Peyer's patch (tissue), 4 donors: ENCODE measurements at regions not wholly inside any gene's neighbourhood (a gene's known extent, or its start where the extent isn't known, plus 50 kb on each side); places are given as distances from the start of the nearest gene placed in this dataset.

Experiments used
- DNase-seq, 3 donors: peaks; one replicate each; pipeline ENCODE4 v3.0.0-alpha.2; 2017 to 2019
- H3K27ac ChIP-seq, 4 donors: fragments of 200-600 bp; sonication (generic); one replicate each; pipeline ENCODE4 v1.5.1; 2016 to 2019
- H3K27me3 ChIP-seq, 2 donors: fragments of 200-600 bp; sonication (generic); one replicate each; pipeline ENCODE4 v1.5.1; 2019
- H3K36me3 ChIP-seq, 3 donors: fragments of 200-600 bp; sonication (generic); one replicate each; pipeline ENCODE4 v1.5.1; 2016 to 2019
- H3K4me1 ChIP-seq, 4 donors: fragments of 200-600 bp; sonication (generic); one replicate each; pipeline ENCODE4 v1.5.1; 2016 to 2019
- H3K4me3 ChIP-seq, 4 donors: fragments of 200-600 bp; sonication (generic); 1 replicate in 3 of 4; 2 replicates in 1 of 4; pipeline ENCODE4 v1.5.1; 2016 to 2019; ENCODE audit warnings: mild to moderate bottlenecking in 1 of 4
- H3K9me3 ChIP-seq, 4 donors: fragments of 200-600 bp; sonication (generic); one replicate each; pipeline ENCODE4 v1.5.1; 2016 to 2019; ENCODE audit warnings: mild to moderate bottlenecking in 1 of 4
- POLR2A ChIP-seq, 2 donors: fragments of 450-650 bp; IDR thresholded peaks; one replicate each; pipeline ENCODE4 v1.5.1; 2017; ENCODE audit warnings: antibody characterized with exemption in 2 of 2, mild to moderate bottlenecking in 2 of 2, moderate library complexity in 2 of 2
- TF ChIP-seq, protein P1 (sequence below), 6 experiments: fragments of 450-650 bp in 4 of 6; fragments of 200-600 bp in 2 of 6; sonication (generic) in 1 of 6; IDR thresholded peaks; one replicate each; pipeline ENCODE4 v1.5.1; 2017 to 2019; ENCODE audit warnings: antibody characterized with exemption in 6 of 6, mild to moderate bottlenecking in 3 of 6, moderate library complexity in 1 of 6

DNA sequence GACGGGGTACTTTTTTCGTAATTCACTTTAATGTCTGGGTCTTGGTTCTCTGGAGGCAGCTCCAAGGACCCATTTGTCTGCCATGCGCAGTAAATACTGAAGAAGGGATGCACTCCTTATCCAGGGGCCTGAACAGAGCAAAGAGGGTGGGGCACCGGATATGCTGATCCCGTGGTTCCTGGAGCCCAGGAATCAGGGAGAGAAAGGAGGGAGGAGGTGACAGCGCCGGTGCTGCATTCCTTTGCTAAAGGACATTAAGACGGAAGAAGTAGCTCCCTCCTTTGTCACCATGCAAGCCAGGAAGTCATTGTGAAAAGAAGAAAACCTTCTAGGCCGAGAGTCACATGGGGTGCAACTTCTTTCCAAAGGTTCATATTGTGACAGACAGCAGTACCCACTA, 1057.7 kb downstream of the VRK1 start:
- no peak for DNase-seq
- Histone ChIP-seq H3K4me1 (no peaks in the 10 kb centered on the region), H3K27me3 (no peaks in the 10 kb centered on the region), H3K27ac (no peak overlapping the region), H3K9me3 (no peaks in the 10 kb centered on the region), H3K36me3 (no peaks in the 10 kb centered on the region), H3K4me3 (no peak overlapping the region)
- TF ChIP-seq, protein P1, sequence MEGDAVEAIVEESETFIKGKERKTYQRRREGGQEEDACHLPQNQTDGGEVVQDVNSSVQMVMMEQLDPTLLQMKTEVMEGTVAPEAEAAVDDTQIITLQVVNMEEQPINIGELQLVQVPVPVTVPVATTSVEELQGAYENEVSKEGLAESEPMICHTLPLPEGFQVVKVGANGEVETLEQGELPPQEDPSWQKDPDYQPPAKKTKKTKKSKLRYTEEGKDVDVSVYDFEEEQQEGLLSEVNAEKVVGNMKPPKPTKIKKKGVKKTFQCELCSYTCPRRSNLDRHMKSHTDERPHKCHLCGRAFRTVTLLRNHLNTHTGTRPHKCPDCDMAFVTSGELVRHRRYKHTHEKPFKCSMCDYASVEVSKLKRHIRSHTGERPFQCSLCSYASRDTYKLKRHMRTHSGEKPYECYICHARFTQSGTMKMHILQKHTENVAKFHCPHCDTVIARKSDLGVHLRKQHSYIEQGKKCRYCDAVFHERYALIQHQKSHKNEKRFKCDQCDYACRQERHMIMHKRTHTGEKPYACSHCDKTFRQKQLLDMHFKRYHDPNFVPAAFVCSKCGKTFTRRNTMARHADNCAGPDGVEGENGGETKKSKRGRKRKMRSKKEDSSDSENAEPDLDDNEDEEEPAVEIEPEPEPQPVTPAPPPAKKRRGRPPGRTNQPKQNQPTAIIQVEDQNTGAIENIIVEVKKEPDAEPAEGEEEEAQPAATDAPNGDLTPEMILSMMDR (IDR thresholded peaks at IDR 0.05), result no peak
- no peak for TF ChIP-seq POLR2A (IDR thresholded peaks at IDR 0.05)

DNA sequence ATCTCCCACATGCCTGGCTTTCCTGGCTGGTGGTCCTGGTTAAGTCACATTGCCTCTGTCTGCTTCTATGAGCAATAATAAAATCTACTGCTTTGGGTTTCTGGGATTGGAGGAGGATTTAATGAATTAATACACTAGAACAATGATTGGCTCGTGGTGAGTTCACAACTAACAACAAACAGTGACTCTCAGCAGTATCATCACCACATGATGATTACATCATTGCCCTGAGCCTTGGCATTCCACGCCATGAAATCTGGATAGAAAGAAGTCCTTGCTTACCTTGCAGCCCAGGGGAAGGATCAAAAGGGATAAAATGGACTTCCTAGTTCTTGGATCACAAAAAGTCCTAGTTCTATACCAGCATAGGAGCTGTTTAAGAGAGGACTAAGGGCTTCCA, 1069.0 kb downstream of the VRK1 start:
- no peaks in the 10 kb centered on the region for H3K36me3 ChIP-seq
- no peaks in the 10 kb centered on the region for H3K9me3 ChIP-seq
- no peak overlapping the region for H3K27ac ChIP-seq
- no peaks in the 10 kb centered on the region for H3K27me3 ChIP-seq
- H3K4me3 ChIP-seq, result no peak overlapping the region
- H3K4me1 ChIP-seq, result no peaks in the 10 kb centered on the region
- TF ChIP-seq, protein P1 (IDR thresholded peaks at IDR 0.05), result no peak
- no peak for TF ChIP-seq POLR2A (IDR thresholded peaks at IDR 0.05)
- no peak for DNase-seq

GRCh38 chr14:97866664-97867063, 1069.5 kb downstream of the VRK1 start:
- TF ChIP-seq POLR2A (IDR thresholded peaks at IDR 0.05), result no peak
- TF ChIP-seq, protein P1 (IDR thresholded peaks at IDR 0.05), result no peak
- Histone ChIP-seq H3K9me3 (no peaks in the 10 kb centered on the region), H3K4me3 (no peak overlapping the region), H3K27me3 (no peaks in the 10 kb centered on the region), H3K27ac (no peak overlapping the region), H3K4me1 (no peaks in the 10 kb centered on the region), H3K36me3 (no peaks in the 10 kb centered on the region)
- DNase-seq, result no peak

- H3K36me3 ChIP-seq, result no peaks in the 10 kb centered on the region
- TF ChIP-seq, protein P1 (IDR thresholded peaks at IDR 0.05), result no peak
- no peak for TF ChIP-seq POLR2A (IDR thresholded peaks at IDR 0.05)
These were observed 1076.1 kb downstream of the VRK1 start for GRCh38 chr14:97873291-97873690.

DNA sequence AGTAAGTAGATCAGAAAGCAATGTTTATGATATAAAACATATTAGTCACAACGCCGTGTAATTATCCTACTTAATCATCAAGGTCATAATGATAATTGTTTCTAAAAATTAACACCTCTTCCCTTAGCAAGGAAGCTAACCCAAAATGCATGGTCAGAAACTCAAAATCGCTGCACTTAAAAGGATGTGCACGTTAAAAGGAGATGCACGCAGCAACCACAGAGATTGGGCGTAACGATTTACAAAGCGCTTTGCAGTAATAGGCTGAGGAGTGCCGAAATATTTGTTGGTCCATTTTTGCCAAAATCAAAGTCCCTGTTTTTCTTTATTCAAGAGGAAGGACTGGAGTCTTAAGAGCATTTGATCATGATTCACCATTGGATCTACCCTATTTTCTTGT, 1077.2 kb downstream of the VRK1 start:
- no peak for DNase-seq
- H3K36me3 ChIP-seq, result no peaks in the 10 kb centered on the region
- no peak overlapping the region for H3K27ac ChIP-seq
- H3K9me3 ChIP-seq, result no peaks in the 10 kb centered on the region
- TF ChIP-seq, protein P1 (IDR thresholded peaks at IDR 0.05), result no peak
- TF ChIP-seq POLR2A (IDR thresholded peaks at IDR 0.05), result no peak
- no peaks in the 10 kb centered on the region for H3K27me3 ChIP-seq
- no peak overlapping the region for H3K4me3 ChIP-seq
- H3K4me1 ChIP-seq, result no peaks in the 10 kb centered on the region

More at GRCh38 chr14:97873291-97873690, 1076.1 kb downstream of the VRK1 start:
- H3K4me1 ChIP-seq, result no peaks in the 10 kb centered on the region
- H3K9me3 ChIP-seq, result no peaks in the 10 kb centered on the region
- no peak for DNase-seq
- H3K27ac ChIP-seq, result no peak overlapping the region
- H3K4me3 ChIP-seq, result no peak overlapping the region
- H3K27me3 ChIP-seq, result no peaks in the 10 kb centered on the region

DNA sequence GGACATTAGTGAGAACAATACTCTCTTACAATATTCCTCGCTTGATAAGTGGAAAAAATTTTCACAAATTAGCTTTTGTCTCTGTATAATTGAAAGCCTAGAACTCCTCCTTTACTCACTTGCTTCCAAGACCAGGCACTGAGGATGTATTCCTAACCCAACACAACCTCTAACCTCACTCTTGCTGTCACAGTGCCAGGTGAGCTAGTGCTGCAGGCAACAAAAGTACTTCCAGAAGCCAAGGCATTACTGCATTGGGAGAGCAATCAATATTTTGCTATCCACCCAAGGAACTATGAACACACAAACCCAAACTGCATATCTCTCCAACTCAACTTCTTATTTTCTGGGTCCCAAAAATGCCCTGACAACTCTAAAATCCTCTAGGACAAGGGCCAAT, 1081.0 kb downstream of the VRK1 start:
- no peak overlapping the region for H3K4me3 ChIP-seq
- H3K4me1 ChIP-seq, result no peaks in the 10 kb centered on the region
- H3K36me3 ChIP-seq, result no peaks in the 10 kb centered on the region
- H3K27ac ChIP-seq, result no peak overlapping the region
- TF ChIP-seq, protein P1 (IDR thresholded peaks at IDR 0.05), result no peak
- no peak for TF ChIP-seq POLR2A (IDR thresholded peaks at IDR 0.05)
- DNase-seq, result no peak
- no peaks in the 10 kb centered on the region for H3K27me3 ChIP-seq
- H3K9me3 ChIP-seq, result no peaks in the 10 kb centered on the region
